ENCODE measurements at regions not wholly inside any gene's neighbourhood (a gene's known extent, or its start where the extent isn't known, plus 50 kb on each side); places are given as distances from the start of the nearest gene placed in this dataset.

GRCh38 chr5:96250782-96251181, 182.3 kb downstream of the PCSK1 start:
- Histone ChIP-seq H3K27ac (replicated peaks) (no peak overlapping the region), H3K27me3 (ENCODE audit: insufficient read depth, poor library complexity, severe bottlenecking) (no peaks in the 10 kb centered on the region), H3K4me3 (replicated peaks; ENCODE audit: insufficient read depth, low read length) (no peak overlapping the region)
- no peak for DNase-seq (ENCODE audit: low read depth in 1 of 2, low spot score in 1 of 2)
- TF ChIP-seq, protein P1, sequence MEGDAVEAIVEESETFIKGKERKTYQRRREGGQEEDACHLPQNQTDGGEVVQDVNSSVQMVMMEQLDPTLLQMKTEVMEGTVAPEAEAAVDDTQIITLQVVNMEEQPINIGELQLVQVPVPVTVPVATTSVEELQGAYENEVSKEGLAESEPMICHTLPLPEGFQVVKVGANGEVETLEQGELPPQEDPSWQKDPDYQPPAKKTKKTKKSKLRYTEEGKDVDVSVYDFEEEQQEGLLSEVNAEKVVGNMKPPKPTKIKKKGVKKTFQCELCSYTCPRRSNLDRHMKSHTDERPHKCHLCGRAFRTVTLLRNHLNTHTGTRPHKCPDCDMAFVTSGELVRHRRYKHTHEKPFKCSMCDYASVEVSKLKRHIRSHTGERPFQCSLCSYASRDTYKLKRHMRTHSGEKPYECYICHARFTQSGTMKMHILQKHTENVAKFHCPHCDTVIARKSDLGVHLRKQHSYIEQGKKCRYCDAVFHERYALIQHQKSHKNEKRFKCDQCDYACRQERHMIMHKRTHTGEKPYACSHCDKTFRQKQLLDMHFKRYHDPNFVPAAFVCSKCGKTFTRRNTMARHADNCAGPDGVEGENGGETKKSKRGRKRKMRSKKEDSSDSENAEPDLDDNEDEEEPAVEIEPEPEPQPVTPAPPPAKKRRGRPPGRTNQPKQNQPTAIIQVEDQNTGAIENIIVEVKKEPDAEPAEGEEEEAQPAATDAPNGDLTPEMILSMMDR (IDR thresholded peaks at IDR 0.05; ENCODE audit: insufficient read depth, low read length) = no peak
- TF ChIP-seq, protein P2, sequence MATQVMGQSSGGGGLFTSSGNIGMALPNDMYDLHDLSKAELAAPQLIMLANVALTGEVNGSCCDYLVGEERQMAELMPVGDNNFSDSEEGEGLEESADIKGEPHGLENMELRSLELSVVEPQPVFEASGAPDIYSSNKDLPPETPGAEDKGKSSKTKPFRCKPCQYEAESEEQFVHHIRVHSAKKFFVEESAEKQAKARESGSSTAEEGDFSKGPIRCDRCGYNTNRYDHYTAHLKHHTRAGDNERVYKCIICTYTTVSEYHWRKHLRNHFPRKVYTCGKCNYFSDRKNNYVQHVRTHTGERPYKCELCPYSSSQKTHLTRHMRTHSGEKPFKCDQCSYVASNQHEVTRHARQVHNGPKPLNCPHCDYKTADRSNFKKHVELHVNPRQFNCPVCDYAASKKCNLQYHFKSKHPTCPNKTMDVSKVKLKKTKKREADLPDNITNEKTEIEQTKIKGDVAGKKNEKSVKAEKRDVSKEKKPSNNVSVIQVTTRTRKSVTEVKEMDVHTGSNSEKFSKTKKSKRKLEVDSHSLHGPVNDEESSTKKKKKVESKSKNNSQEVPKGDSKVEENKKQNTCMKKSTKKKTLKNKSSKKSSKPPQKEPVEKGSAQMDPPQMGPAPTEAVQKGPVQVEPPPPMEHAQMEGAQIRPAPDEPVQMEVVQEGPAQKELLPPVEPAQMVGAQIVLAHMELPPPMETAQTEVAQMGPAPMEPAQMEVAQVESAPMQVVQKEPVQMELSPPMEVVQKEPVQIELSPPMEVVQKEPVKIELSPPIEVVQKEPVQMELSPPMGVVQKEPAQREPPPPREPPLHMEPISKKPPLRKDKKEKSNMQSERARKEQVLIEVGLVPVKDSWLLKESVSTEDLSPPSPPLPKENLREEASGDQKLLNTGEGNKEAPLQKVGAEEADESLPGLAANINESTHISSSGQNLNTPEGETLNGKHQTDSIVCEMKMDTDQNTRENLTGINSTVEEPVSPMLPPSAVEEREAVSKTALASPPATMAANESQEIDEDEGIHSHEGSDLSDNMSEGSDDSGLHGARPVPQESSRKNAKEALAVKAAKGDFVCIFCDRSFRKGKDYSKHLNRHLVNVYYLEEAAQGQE (IDR thresholded peaks at IDR 0.05; ENCODE audit: insufficient replicate concordance, low read depth) = no peak
- no peak for TF ChIP-seq GABPA (IDR thresholded peaks at IDR 0.05; ENCODE audit: low read depth)
- TF ChIP-seq POLR2AphosphoS5 (IDR thresholded peaks at IDR 0.05; ENCODE audit: low read depth) = no peak
- TF ChIP-seq SPI1 (IDR thresholded peaks at IDR 0.05; ENCODE audit: borderline replicate concordance, low read depth) = no peak

DNA sequence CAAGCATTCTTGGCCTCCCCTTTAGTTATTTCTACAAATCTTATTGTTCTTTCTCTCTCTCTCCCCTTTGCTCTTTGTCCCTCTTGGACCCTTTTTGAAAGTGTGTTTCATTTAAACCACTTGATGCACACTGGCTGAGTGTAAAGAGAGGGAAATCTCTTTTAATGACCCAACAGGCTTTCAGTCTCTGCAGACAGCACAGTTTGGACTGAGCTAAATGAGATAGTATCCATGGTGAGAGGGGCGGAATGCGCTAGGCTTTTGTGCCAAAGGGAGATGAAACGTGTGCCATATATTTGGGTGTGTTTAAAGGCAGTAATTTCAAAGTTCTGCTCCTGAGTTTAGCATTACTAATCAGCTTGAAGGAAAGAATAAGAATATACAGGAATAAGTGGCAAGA, 184.9 kb downstream of the PCSK1 start:
- Histone ChIP-seq H3K4me3 (replicated peaks; ENCODE audit: insufficient read depth, low read length) (no peak overlapping the region), H3K27ac (replicated peaks) (no peak overlapping the region), H3K27me3 (ENCODE audit: insufficient read depth, poor library complexity, severe bottlenecking) (no peaks in the 10 kb centered on the region)
- TF ChIP-seq SPI1 (IDR thresholded peaks at IDR 0.05; ENCODE audit: borderline replicate concordance, low read depth) (no peak), GABPA (IDR thresholded peaks at IDR 0.05; ENCODE audit: low read depth) (no peak), POLR2AphosphoS5 (IDR thresholded peaks at IDR 0.05; ENCODE audit: low read depth) (no peak)
- TF ChIP-seq, protein P2 (IDR thresholded peaks at IDR 0.05; ENCODE audit: insufficient replicate concordance, low read depth) = no peak
- TF ChIP-seq, protein P1 (IDR thresholded peaks at IDR 0.05; ENCODE audit: insufficient read depth, low read length) = no peak
- DNase-seq (ENCODE audit: low read depth in 1 of 2, low spot score in 1 of 2) = no peak

DNA sequence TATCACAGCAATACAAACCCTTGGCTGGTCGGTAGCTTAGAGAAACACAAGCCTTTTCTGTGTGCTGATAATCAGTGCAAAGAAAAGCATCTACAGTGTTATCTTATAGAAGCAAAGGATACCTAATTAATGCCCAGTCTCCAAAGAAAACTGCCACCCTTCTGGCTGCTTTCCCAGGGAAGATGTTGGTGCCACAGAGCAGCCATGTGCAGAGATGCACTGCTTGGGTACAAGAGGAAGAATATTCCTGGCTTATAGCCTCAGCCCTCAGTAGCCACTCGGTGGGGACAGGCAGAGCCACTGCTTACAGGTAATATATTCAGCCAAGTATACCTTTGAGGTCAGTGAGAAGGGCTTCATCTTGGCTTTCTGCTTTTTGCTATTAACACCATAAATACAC, 185.3 kb downstream of the PCSK1 start:
- no peak for TF ChIP-seq POLR2AphosphoS5 (IDR thresholded peaks at IDR 0.05; ENCODE audit: low read depth)
- no peak for DNase-seq (ENCODE audit: low read depth in 1 of 2, low spot score in 1 of 2)
- Histone ChIP-seq H3K27ac (replicated peaks) (no peak overlapping the region), H3K4me3 (replicated peaks; ENCODE audit: insufficient read depth, low read length) (no peak overlapping the region), H3K27me3 (ENCODE audit: insufficient read depth, poor library complexity, severe bottlenecking) (no peaks in the 10 kb centered on the region)

DNA sequence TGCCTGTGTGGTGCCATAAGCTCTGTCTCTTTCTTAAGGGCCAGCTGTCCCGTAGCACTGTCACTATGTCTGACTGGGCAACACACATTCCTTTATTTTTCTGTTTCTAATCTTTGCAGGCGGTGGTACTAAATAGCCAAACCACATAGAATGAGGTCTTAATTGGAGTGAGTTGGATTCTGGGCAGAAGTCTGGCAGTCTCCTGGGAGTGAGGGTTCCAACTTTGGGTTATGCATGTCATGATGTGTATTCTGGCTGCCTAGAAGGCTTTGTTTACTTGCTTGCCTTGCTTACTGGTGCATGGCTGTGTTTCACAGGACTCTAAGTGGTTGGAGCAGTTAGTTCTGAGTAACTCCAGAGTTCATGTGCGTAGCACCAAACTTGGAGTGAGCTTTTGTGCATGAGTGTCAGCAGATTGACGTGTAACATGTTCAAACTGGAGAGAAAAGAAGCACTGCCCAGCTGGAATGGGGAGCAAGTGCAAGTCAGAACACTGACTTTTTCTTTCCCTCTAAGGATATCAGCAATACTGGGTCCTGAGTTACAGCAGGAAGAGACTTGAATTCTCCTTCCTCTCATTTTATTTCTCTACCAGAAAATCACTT, 185.8 kb downstream of the PCSK1 start:
- Histone ChIP-seq H3K27ac (replicated peaks) (no peak overlapping the region), H3K4me3 (replicated peaks; ENCODE audit: insufficient read depth, low read length) (no peak overlapping the region), H3K27me3 (ENCODE audit: insufficient read depth, poor library complexity, severe bottlenecking) (no peaks in the 10 kb centered on the region)
- DNase-seq (ENCODE audit: low read depth in 1 of 2, low spot score in 1 of 2) = no peak
- no peak for TF ChIP-seq SPI1 (IDR thresholded peaks at IDR 0.05; ENCODE audit: borderline replicate concordance, low read depth)
- no peak for TF ChIP-seq POLR2AphosphoS5 (IDR thresholded peaks at IDR 0.05; ENCODE audit: low read depth)
- TF ChIP-seq, protein P2 (IDR thresholded peaks at IDR 0.05; ENCODE audit: insufficient replicate concordance, low read depth) = no peak
- TF ChIP-seq, protein P1 (IDR thresholded peaks at IDR 0.05; ENCODE audit: insufficient read depth, low read length) = no peak
- TF ChIP-seq GABPA (IDR thresholded peaks at IDR 0.05; ENCODE audit: low read depth) = no peak
